ENCODE measurements at regions not wholly inside any gene's neighbourhood (a gene's known extent, or its start where the extent isn't known, plus 50 kb on each side); places are given as distances from the start of the nearest gene placed in this dataset.

DNA sequence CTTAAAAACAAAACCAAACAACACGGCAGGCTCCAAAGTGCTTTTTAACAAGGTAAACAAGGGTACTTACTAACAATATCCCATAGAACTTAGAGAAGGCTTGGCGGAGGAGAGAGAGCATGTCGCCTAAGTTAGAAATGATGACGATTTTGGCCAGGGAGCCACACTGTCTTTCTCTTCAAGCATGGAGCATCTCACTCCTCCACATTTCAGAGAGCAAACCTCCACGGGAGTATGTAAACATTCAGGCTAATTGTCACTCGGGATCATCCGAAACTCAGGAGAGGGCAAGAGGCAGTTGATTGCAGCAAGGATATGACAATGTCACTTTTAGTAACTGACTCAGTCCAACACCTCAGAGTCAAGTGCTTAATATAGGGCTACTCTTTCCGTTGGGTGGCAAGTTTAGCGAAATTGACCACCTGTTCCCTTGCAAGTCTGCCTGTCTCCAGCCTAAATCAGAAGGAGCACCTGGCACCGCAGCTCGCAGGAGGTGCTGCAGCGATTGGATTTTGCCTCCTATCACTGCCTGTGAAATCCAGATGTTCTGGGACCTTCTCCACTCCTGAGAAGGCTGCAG is 65.8 kb upstream of the RPS6KA2 start:
- no peak overlapping the region for H3K4me2 ChIP-seq (ENCODE audit: low read depth, low read length)
- in situ Hi-C loops (cut with HindIII; ENCODE audit: extremely low pct_ligation_motif_present, low pct_unique_long_range_greater_than_20kb) = no loop called here
- no peak overlapping the region for H3K4me3 ChIP-seq (replicated peaks in 1 of 3; ENCODE audit: insufficient read depth in 1 of 3, low read depth in 2 of 3, low read length in 3 of 3)
- H3K27me3 ChIP-seq (ENCODE audit: control insufficient read depth in 1 of 2, insufficient read depth in 2 of 2, low read length in 2 of 2) = peaks cover 13 to 93% of the 10 kb centered on the region in 2 experiments
- DNase-seq (ENCODE audit: low spot score) (no peak), ATAC-seq (no peak), FAIRE-seq (no peak)
- ChIA-PET CTCF (ENCODE audit: low intra/inter-chr PET ratio, low total read pairs) (no interaction called here), POLR2A (no interaction called here)
- H3K9me3 ChIP-seq (ENCODE audit: low read length) = no peaks in the 10 kb centered on the region
- no peaks in the 10 kb centered on the region for H3K36me3 ChIP-seq (replicated peaks in 1 of 2; ENCODE audit: control insufficient read depth in 1 of 2, insufficient read depth in 2 of 2, low read length in 2 of 2)
- no TSS peak for BruUV-seq (replicated peaks)
- no peaks in the 10 kb centered on the region for H3K4me1 ChIP-seq (ENCODE audit: insufficient read depth, low read length)
- H3K27ac ChIP-seq (ENCODE audit: extremely low read length, insufficient read depth, low read length) = no peak overlapping the region
- no peak for TF ChIP-seq ZNF703 (CRISPR knock-in tag; IDR thresholded peaks at IDR 0.05; ENCODE audit: borderline replicate concordance)
- TF ChIP-seq RAD51 (IDR thresholded peaks at IDR 0.05; ENCODE audit: borderline replicate concordance) = no peak
- TF ChIP-seq ARNT2 (CRISPR knock-in tag; IDR thresholded peaks at IDR 0.05; ENCODE audit: low read depth) = no peak
- TF ChIP-seq ZNF33B (CRISPR knock-in tag; IDR thresholded peaks at IDR 0.05) = no peak
- TF ChIP-seq, protein P1, sequence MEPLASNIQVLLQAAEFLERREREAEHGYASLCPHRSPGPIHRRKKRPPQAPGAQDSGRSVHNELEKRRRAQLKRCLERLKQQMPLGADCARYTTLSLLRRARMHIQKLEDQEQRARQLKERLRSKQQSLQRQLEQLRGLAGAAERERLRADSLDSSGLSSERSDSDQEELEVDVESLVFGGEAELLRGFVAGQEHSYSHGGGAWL (CRISPR knock-in tag; IDR thresholded peaks at IDR 0.05) = no peak
- no peak for TF ChIP-seq TAF15 (IDR thresholded peaks at IDR 0.05; ENCODE audit: low read depth, low read length, poor library complexity, severe bottlenecking)
- TF ChIP-seq ZKSCAN1 (IDR thresholded peaks at IDR 0.05; ENCODE audit: low read length) = no peak
- no peak for TF ChIP-seq HNRNPLL (IDR thresholded peaks at IDR 0.05; ENCODE audit: low read depth, low read length, poor library complexity, severe bottlenecking)
- TF ChIP-seq ZNF296 (CRISPR knock-in tag; conservative IDR thresholded peaks at IDR 0.05) = no peak
- H3K79me2 ChIP-seq (ENCODE audit: insufficient read depth, low read length) = no peaks in the 10 kb centered on the region
- intact Hi-C loops (cut with micrococcal nuclease; ENCODE audit: unreplicated experiment) = no loop called here
- 24% methylated on average over 11 of the region's 12 CpGs for WGBS (ENCODE audit: low lambda C conversion rate)
- H4K20me1 ChIP-seq (ENCODE audit: insufficient read depth, low read length) = no peaks in the 10 kb centered on the region; the same call in 1 of the 2 replicates
- no peak overlapping the region for H2AFZ ChIP-seq (ENCODE audit: low read length)
- no peak overlapping the region for H3K9ac ChIP-seq (ENCODE audit: insufficient read depth, low read depth, low read length)

DNA sequence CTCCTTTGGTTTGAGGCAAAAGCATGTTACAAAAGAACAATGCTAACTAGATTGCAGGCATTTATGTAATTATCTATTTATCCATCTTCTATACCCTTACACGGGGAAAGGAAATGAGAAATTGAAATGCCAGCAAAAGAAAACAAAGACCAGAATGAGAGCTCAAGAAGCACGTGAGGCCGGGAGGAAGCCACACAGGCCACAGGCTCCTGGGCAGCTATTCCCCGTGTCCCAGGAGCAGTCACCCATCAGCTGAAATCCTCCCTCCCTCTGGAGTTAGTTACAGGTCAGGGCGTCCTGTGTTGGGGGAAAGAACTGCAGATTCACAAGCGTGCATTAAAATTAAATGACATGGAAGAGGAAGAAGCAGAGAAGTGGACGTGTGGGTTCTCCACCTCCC is 64.7 kb upstream of the RPS6KA2 start:
- ChIA-PET POLR2A (no interaction called here), CTCF (ENCODE audit: low intra/inter-chr PET ratio, low total read pairs) (no interaction called here)
- no peaks in the 10 kb centered on the region for H3K36me3 ChIP-seq (replicated peaks in 1 of 2; ENCODE audit: control insufficient read depth in 1 of 2, insufficient read depth in 2 of 2, low read length in 2 of 2)
- H3K4me1 ChIP-seq (ENCODE audit: insufficient read depth, low read length) = no peaks in the 10 kb centered on the region
- intact Hi-C loops (cut with micrococcal nuclease; ENCODE audit: unreplicated experiment) = no loop called here
- H4K20me1 ChIP-seq (ENCODE audit: insufficient read depth, low read length) = no peaks in the 10 kb centered on the region; the same call in 1 of the 2 replicates
- H3K27me3 ChIP-seq (ENCODE audit: control insufficient read depth in 1 of 2, insufficient read depth in 2 of 2, low read length in 2 of 2) = peaks cover 14 to 95% of the 10 kb centered on the region in 2 experiments
- WGBS (ENCODE audit: low lambda C conversion rate) = 11% methylated on average over 7 of the region's 7 CpGs
- BruUV-seq (replicated peaks) = no TSS peak
- no peak overlapping the region for H3K4me2 ChIP-seq (ENCODE audit: low read depth, low read length)
- no peak overlapping the region for H2AFZ ChIP-seq (ENCODE audit: low read length)
- H3K79me2 ChIP-seq (ENCODE audit: insufficient read depth, low read length) = no peaks in the 10 kb centered on the region
- no peaks in the 10 kb centered on the region for H3K9me3 ChIP-seq (ENCODE audit: low read length)
- no peak overlapping the region for H3K27ac ChIP-seq (ENCODE audit: extremely low read length, insufficient read depth, low read length)
- DNase-seq (ENCODE audit: low spot score) (no peak), ATAC-seq (no peak), FAIRE-seq (no peak)
- H3K9ac ChIP-seq (ENCODE audit: insufficient read depth, low read depth, low read length) = no peak overlapping the region
- no peak overlapping the region for H3K4me3 ChIP-seq (replicated peaks in 1 of 3; ENCODE audit: insufficient read depth in 1 of 3, low read depth in 2 of 3, low read length in 3 of 3)
- in situ Hi-C loops (cut with HindIII; ENCODE audit: extremely low pct_ligation_motif_present, low pct_unique_long_range_greater_than_20kb) = no loop called here
- TF ChIP-seq ZNF83 (CRISPR knock-in tag; IDR thresholded peaks at IDR 0.05; ENCODE audit: borderline replicate concordance) = no peak
- no peak for TF ChIP-seq GLI4 (CRISPR knock-in tag; IDR thresholded peaks at IDR 0.05; ENCODE audit: borderline replicate concordance)
- TF ChIP-seq, protein P2, sequence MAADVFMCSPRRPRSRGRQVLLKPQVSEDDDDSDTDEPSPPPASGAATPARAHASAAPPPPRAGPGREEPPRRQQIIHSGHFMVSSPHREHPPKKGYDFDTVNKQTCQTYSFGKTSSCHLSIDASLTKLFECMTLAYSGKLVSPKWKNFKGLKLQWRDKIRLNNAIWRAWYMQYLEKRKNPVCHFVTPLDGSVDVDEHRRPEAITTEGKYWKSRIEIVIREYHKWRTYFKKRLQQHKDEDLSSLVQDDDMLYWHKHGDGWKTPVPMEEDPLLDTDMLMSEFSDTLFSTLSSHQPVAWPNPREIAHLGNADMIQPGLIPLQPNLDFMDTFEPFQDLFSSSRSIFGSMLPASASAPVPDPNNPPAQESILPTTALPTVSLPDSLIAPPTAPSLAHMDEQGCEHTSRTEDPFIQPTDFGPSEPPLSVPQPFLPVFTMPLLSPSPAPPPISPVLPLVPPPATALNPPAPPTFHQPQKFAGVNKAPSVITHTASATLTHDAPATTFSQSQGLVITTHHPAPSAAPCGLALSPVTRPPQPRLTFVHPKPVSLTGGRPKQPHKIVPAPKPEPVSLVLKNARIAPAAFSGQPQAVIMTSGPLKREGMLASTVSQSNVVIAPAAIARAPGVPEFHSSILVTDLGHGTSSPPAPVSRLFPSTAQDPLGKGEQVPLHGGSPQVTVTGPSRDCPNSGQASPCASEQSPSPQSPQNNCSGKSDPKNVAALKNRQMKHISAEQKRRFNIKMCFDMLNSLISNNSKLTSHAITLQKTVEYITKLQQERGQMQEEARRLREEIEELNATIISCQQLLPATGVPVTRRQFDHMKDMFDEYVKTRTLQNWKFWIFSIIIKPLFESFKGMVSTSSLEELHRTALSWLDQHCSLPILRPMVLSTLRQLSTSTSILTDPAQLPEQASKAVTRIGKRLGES (CRISPR knock-in tag; IDR thresholded peaks at IDR 0.05; ENCODE audit: borderline replicate concordance) = no peak
- TF ChIP-seq HOXA9 (CRISPR knock-in tag; IDR thresholded peaks at IDR 0.05; ENCODE audit: borderline replicate concordance) = no peak
- no peak for TF ChIP-seq ZNF337 (CRISPR knock-in tag; IDR thresholded peaks at IDR 0.05; ENCODE audit: borderline replicate concordance, low read depth)
- no peak for TF ChIP-seq ZNF780A (CRISPR knock-in tag; IDR thresholded peaks at IDR 0.05)
- TF ChIP-seq NBN (conservative IDR thresholded peaks at IDR 0.05) = no peak
- TF ChIP-seq ZNF563 (CRISPR knock-in tag; IDR thresholded peaks at IDR 0.05) = no peak
- TF ChIP-seq RAD51 (IDR thresholded peaks at IDR 0.05; ENCODE audit: borderline replicate concordance) = no peak

All from HepG2 (cell line).